Stimulated activated effector memory CD8-positive, alpha-beta T cell treated with anti-CD3 and anti-CD28 coated beads, Interleukin-12 subunit alpha, Interleukin-12 subunit beta, amount 100 ng/mL, for 72 hours (primary cell): ENCODE measurements at regions not wholly inside any gene's neighbourhood (a gene's known extent, or its start where the extent isn't known, plus 50 kb on each side); places are given as distances from the start of the nearest gene placed in this dataset.
"Not testable (repeated sequence)": the region's sequence is repeated elsewhere in the genome, so short reads cannot be mapped to it uniquely, and the experiment has no call there.

ENCODE experiments used
- ATAC-seq: fragments of 150-1000 bp; cut with Tn5 transposase; 2 replicates; pipeline ENCODE4 v1.10.0; 2021
- DNase-seq, 2 donors: peaks; one replicate each; pipeline ENCODE4 v3.0.0; 2021 to 2022; ENCODE audit warnings: low spot score in 2 of 2
- H3K27ac Mint-ChIP-seq: one replicate; pipeline ENCODE4 v1.8.0; 2022; ENCODE audit warnings: mild to moderate bottlenecking, mixed read lengths
- H3K36me3 Mint-ChIP-seq: one replicate; pipeline ENCODE4 v1.8.0; 2022; ENCODE audit warnings: mild to moderate bottlenecking, mixed read lengths
- H3K4me1 Mint-ChIP-seq: one replicate; pipeline ENCODE4 v1.8.0; 2022; ENCODE audit warnings: mixed read lengths
- H3K4me3 Mint-ChIP-seq: one replicate; pipeline ENCODE4 v1.8.0; 2022; ENCODE audit warnings: mild to moderate bottlenecking, mixed read lengths
- H3K9me3 Mint-ChIP-seq: one replicate; pipeline ENCODE4 v1.8.0; 2022; ENCODE audit warnings: mixed read lengths

- no peak overlapping the region for H3K4me3 Mint-ChIP-seq
- H3K27ac Mint-ChIP-seq = no peak overlapping the region
Observed at GRCh38 chr10:129059977-129060376, 407.1 kb upstream of the MGMT start.

DNA sequence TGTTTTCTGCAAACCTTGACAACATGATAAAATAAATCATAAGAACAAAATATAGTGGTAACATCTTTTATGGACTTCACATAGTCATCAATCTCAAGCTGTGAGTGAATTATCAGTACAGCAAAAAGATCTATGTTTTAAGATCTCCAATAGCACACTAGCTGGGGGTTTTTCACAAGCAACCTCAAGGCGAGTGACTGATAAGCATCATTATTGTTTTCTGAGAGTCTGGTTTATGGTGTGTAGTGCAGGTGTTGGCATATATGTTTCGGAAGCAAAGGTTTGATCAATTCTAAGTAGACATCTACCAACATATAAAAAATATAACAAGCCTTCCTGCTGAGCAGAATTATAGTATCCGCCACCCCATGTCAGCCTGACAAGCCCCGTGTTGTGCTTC is 403.8 kb upstream of the MGMT start:
- Mint-ChIP-seq H3K36me3 (no peaks in the 10 kb centered on the region), H3K4me3 (no peak overlapping the region), H3K9me3 (no peaks in the 10 kb centered on the region), H3K4me1 (no peaks in the 10 kb centered on the region), H3K27ac (no peak overlapping the region)
- DNase-seq (no peak), ATAC-seq (no peak)

More at GRCh38 chr10:129059977-129060376, 407.1 kb upstream of the MGMT start:
- ATAC-seq (no peak), DNase-seq (no peak)
- H3K36me3 Mint-ChIP-seq = no peaks in the 10 kb centered on the region
- no peaks in the 10 kb centered on the region for H3K9me3 Mint-ChIP-seq
- H3K4me1 Mint-ChIP-seq = peaks cover 8% of the 10 kb centered on the region

GRCh38 chr10:129063877-129064276 is 403.2 kb upstream of the MGMT start:
- ATAC-seq (no peak), DNase-seq (peak in 1 of 2 donors; percentile 10)
- Mint-ChIP-seq H3K4me1 (no peaks in the 10 kb centered on the region), H3K9me3 (no peaks in the 10 kb centered on the region), H3K4me3 (no peak overlapping the region), H3K36me3 (no peaks in the 10 kb centered on the region), H3K27ac (no peak overlapping the region)

GRCh38 chr10:129066529-129066928 is 400.5 kb upstream of the MGMT start:
- not testable (repeated sequence) for H3K36me3 Mint-ChIP-seq, H3K27ac Mint-ChIP-seq, ATAC-seq, DNase-seq, H3K4me3 Mint-ChIP-seq, H3K9me3 Mint-ChIP-seq, H3K4me1 Mint-ChIP-seq

GRCh38 chr10:129071411-129071810 is 395.6 kb upstream of the MGMT start:
- ATAC-seq, H3K9me3 Mint-ChIP-seq, H3K27ac Mint-ChIP-seq, DNase-seq, H3K4me1 Mint-ChIP-seq, H3K36me3 Mint-ChIP-seq, H3K4me3 Mint-ChIP-seq: not testable (repeated sequence)

- H3K4me1 Mint-ChIP-seq = no peaks in the 10 kb centered on the region
- ATAC-seq (no peak), DNase-seq (no peak)
- H3K27ac Mint-ChIP-seq = no peak overlapping the region
- no peaks in the 10 kb centered on the region for H3K36me3 Mint-ChIP-seq
- H3K4me3 Mint-ChIP-seq = no peak overlapping the region
- no peaks in the 10 kb centered on the region for H3K9me3 Mint-ChIP-seq
Observed at GRCh38 chr10:129074939-129075338, 392.1 kb upstream of the MGMT start.

DNA sequence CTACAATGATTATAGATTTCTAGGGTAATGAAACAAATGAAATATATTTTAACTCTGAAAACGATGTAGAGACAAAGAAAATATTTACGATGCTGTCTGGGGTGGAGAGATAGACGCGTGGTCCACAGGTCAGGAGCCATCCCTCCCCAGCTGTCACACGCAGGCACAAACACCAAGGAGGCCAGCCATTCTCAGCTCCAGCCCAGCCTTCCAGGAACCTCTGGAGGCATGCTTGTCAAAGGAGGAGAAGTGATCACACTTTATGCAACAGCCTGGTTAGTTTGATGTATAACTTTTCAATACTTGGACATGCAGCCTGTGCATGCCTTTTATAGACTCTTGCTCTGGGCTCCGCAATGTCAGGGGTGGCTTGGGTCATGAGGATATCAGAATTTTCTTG is 391.5 kb upstream of the MGMT start:
- no peak overlapping the region for H3K27ac Mint-ChIP-seq
- no peaks in the 10 kb centered on the region for H3K4me1 Mint-ChIP-seq
- H3K9me3 Mint-ChIP-seq = peaks cover 3% of the 10 kb centered on the region
- no peak for DNase-seq
- ATAC-seq = no peak
- no peaks in the 10 kb centered on the region for H3K36me3 Mint-ChIP-seq
- no peak overlapping the region for H3K4me3 Mint-ChIP-seq

DNA sequence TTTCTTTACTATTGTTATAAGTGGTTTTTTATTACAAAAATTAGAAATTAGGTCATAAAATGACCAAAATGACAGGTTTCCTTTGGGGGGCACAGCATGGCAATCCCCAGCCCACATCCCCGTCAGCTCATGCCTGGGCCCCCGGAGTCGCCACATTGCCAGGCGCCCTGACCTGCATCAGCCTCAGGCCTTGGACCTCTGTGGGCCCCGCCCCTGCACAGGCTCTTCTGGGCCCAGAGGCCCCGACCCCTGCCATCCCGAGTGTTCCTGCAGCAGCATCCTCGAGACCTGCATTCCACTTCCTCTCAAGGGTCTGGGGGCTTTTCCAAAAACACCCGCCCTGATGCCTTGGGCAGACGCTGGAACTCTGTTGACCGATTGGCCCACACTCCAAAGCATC is 391.1 kb upstream of the MGMT start:
- no peaks in the 10 kb centered on the region for H3K36me3 Mint-ChIP-seq
- H3K9me3 Mint-ChIP-seq = peaks cover 5% of the 10 kb centered on the region
- no peaks in the 10 kb centered on the region for H3K4me1 Mint-ChIP-seq
- DNase-seq (no peak), ATAC-seq (peak; percentile 8)
- no peak overlapping the region for H3K27ac Mint-ChIP-seq
- no peak overlapping the region for H3K4me3 Mint-ChIP-seq

GRCh38 chr10:129078346-129078745 is 388.7 kb upstream of the MGMT start:
- no peak for DNase-seq

DNA sequence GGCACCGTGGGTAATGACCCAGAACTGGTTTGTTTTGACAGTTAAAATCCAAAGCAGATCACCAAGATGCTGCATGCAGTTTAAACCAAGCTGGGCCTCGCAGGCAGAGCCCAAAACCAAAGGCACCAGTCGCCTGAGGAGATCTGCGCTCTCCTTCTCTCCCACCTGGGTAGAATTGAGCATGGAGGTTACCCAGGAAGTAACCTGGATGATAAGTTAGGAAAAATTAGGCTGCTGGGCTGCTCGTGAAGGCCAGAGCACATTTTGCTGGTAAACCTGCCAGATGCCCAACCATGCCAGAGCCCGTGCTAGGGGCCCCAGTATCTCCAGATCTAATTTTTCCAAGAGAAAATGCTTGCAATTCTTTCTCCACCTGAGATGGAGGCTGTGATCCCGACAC is 388.3 kb upstream of the MGMT start:
- Mint-ChIP-seq H3K4me3 (no peak overlapping the region), H3K36me3 (no peaks in the 10 kb centered on the region), H3K27ac (no peak overlapping the region), H3K9me3 (peaks cover 9% of the 10 kb centered on the region), H3K4me1 (no peaks in the 10 kb centered on the region)
- DNase-seq (no peak), ATAC-seq (no peak)

More at GRCh38 chr10:129078346-129078745, 388.7 kb upstream of the MGMT start:
- Mint-ChIP-seq H3K4me3 (no peak overlapping the region), H3K4me1 (no peaks in the 10 kb centered on the region), H3K36me3 (no peaks in the 10 kb centered on the region), H3K27ac (no peak overlapping the region), H3K9me3 (peaks cover 7% of the 10 kb centered on the region)
- ATAC-seq = no peak

GRCh38 chr10:129079705-129080104 is 387.3 kb upstream of the MGMT start:
- H3K27ac Mint-ChIP-seq = no peak overlapping the region
- H3K9me3 Mint-ChIP-seq = peaks cover 9% of the 10 kb centered on the region
- H3K4me1 Mint-ChIP-seq = no peaks in the 10 kb centered on the region
- no peak for DNase-seq
- no peaks in the 10 kb centered on the region for H3K36me3 Mint-ChIP-seq
- ATAC-seq = no peak
- H3K4me3 Mint-ChIP-seq = no peak overlapping the region

DNA sequence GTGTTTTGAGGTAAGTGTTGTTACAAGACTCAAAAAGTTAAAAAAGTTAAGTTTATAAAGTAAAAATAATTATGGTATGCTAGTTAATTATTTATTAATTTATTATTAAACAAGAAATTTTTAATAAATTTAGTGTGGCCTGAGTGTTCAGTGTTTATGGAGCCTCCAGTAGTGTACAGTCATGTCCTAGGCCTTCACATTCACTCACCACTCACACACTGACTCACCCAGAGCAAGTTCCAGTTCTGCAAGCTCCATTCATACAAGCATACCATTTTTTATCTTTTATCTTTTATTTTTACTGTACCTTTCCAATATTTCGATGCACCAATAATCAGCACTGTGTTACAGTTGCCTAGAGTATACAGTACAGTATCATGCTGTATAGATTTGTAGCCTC is 381.2 kb upstream of the MGMT start:
- Mint-ChIP-seq H3K9me3 (peaks cover 5% of the 10 kb centered on the region), H3K4me3 (no peak overlapping the region), H3K4me1 (no peaks in the 10 kb centered on the region), H3K36me3 (no peaks in the 10 kb centered on the region), H3K27ac (no peak overlapping the region)
- no peak for ATAC-seq
- DNase-seq = no peak

DNA sequence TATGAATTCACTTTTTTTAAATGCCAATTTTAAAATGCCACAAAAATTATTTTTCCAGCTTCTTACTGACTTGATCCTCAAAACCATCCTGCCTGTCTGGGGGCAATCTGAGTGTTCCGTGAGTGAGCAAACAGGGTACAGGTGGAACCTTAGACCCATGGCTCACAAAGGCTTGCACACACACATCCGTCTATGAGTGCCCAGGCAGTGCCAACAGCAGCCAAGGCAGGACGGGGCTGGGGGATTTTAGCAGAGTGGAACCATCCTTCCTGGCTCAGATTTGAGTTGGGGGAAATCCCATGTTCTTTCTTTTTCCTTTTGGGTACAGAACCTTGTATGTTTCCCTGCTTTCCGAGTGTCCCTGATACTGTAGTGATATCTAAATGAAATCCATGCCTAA is 377.7 kb upstream of the MGMT start:
- H3K4me1 Mint-ChIP-seq = no peaks in the 10 kb centered on the region
- no peak for ATAC-seq
- no peaks in the 10 kb centered on the region for H3K9me3 Mint-ChIP-seq
- H3K27ac Mint-ChIP-seq = no peak overlapping the region
- DNase-seq = no peak
- H3K4me3 Mint-ChIP-seq = no peak overlapping the region
- no peaks in the 10 kb centered on the region for H3K36me3 Mint-ChIP-seq

DNA sequence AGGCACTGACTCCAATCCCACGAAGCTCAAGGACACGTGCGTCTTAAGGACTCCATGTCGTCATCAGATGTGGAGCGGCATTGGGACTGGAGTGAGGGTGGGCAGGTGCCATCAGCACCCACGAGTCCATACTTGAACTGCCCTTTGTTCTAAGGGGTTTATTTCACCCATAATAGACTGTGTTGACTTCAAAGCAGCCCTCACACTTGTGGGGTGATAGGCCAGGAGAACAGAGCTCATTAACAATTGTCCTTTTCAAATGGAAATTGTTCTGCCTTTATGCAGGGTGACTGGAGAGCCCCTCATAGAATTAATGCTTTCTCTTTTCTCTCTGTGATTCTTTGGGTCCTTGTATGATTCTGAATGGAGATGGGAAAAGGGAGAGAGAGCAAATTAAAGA is 376.9 kb upstream of the MGMT start:
- ATAC-seq (no peak), DNase-seq (no peak)
- Mint-ChIP-seq H3K4me1 (no peaks in the 10 kb centered on the region), H3K36me3 (no peaks in the 10 kb centered on the region), H3K9me3 (no peaks in the 10 kb centered on the region), H3K4me3 (no peak overlapping the region), H3K27ac (no peak overlapping the region)

DNA sequence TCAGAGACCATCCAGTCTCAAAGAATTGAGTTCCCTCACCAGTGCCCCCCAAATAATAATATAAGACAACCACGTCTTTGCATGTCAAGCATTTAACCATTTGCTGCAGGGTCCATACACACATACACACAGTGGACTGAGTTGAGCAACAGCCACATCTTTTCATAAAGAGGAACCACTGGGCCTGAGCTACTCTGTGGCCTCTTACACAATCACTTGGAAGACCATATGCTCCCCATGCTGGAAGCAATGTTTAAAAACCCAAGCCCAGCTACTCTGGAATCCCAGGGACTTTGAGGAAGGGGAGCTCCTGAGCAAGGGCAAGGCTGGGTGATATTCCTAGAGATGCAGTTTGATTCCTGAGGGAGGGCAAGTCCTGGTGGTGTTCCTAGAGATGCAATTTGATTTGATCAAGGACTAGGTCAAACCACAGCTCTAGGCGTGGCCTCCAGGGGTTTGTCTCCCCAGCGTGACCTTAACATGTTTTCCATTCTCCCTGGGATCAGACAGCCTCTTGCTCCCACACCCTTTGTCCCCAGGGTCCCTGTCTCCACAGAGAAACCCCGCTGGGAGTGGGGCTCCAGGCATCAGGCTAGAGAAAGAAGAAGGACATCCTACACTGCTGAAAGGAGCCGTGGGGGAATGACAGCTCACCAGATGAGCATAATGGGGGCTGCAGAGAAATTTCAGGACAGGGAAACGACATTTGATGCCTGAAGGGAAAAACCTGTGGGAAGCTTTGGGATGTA is 376.2 kb upstream of the MGMT start:
- ATAC-seq (no peak), DNase-seq (no peak)
- no peaks in the 10 kb centered on the region for H3K36me3 Mint-ChIP-seq
- no peak overlapping the region for H3K27ac Mint-ChIP-seq
- no peak overlapping the region for H3K4me3 Mint-ChIP-seq
- no peaks in the 10 kb centered on the region for H3K9me3 Mint-ChIP-seq
- H3K4me1 Mint-ChIP-seq = no peaks in the 10 kb centered on the region

DNA sequence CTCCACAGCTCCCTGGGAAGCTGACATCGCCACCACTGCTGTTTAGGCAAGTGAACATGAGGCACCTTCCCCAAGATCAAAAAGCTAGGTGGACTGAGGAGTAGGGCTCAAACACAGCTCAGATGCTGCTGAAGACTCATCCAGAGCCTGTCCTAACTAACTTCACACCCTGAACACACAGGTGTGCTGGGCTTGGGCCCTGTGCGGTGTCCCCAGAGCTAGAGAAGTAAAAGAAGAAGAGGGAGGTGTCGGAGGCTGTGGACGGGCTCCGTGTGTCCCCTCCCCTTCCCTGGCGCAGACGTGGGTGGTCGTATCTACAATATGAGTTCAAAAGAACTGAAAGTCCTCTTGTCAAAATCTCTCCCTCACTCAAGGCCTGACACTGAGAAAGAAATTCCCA is 373.4 kb upstream of the MGMT start:
- no peak overlapping the region for H3K4me3 Mint-ChIP-seq
- DNase-seq (no peak), ATAC-seq (no peak)
- no peak overlapping the region for H3K27ac Mint-ChIP-seq
- H3K4me1 Mint-ChIP-seq = no peaks in the 10 kb centered on the region
- no peaks in the 10 kb centered on the region for H3K36me3 Mint-ChIP-seq
- H3K9me3 Mint-ChIP-seq = no peaks in the 10 kb centered on the region

GRCh38 chr10:129094233-129094632 is 372.8 kb upstream of the MGMT start:
- Mint-ChIP-seq H3K27ac (no peak overlapping the region), H3K4me1 (no peaks in the 10 kb centered on the region), H3K4me3 (no peak overlapping the region), H3K9me3 (no peaks in the 10 kb centered on the region), H3K36me3 (no peaks in the 10 kb centered on the region)
- DNase-seq (no peak), ATAC-seq (no peak)
